ENCODE measurements at regions not wholly inside any gene's neighbourhood (a gene's known extent, or its start where the extent isn't known, plus 50 kb on each side); places are given as distances from the start of the nearest gene placed in this dataset.

DNA sequence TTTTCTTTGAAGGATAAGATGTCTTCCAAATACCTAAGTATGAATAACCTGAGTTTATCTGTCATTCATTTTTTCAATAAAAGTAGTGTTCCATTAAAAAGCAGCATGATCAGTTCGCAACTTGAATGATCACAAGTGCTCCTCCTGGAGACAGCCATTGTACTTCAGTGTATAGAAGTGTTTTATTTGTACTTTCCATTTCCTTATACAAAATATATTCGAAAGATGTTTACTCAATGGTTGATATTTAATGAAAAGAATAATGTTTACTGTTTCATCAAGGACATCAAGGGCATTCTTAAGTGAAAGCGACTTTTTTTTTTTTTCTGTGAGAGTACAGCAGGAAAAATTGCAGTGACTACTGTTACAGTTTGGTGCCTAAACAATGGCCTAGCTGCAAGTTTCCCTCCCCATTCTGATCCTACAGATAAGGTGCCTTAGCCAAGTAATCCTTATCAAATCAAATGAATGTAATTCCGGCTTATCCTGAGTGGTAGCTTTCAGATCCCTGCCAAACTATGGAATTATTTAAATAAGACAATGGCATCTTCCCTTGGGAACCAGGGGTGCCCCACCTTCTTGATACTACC is 69.0 kb upstream of the IL15 start (continued):
- TF ChIP-seq SMAD4 (CRISPR knock-in tag; IDR thresholded peaks at IDR 0.05): no peak
- TF ChIP-seq, protein P1, sequence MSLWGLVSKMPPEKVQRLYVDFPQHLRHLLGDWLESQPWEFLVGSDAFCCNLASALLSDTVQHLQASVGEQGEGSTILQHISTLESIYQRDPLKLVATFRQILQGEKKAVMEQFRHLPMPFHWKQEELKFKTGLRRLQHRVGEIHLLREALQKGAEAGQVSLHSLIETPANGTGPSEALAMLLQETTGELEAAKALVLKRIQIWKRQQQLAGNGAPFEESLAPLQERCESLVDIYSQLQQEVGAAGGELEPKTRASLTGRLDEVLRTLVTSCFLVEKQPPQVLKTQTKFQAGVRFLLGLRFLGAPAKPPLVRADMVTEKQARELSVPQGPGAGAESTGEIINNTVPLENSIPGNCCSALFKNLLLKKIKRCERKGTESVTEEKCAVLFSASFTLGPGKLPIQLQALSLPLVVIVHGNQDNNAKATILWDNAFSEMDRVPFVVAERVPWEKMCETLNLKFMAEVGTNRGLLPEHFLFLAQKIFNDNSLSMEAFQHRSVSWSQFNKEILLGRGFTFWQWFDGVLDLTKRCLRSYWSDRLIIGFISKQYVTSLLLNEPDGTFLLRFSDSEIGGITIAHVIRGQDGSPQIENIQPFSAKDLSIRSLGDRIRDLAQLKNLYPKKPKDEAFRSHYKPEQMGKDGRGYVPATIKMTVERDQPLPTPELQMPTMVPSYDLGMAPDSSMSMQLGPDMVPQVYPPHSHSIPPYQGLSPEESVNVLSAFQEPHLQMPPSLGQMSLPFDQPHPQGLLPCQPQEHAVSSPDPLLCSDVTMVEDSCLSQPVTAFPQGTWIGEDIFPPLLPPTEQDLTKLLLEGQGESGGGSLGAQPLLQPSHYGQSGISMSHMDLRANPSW (CRISPR knock-in tag; conservative IDR thresholded peaks at IDR 0.05; ENCODE audit: low read depth): no peak
- no peak for TF ChIP-seq FOXK1 (CRISPR knock-in tag; IDR thresholded peaks at IDR 0.05)
- TF ChIP-seq TCF7 (CRISPR knock-in tag; IDR thresholded peaks at IDR 0.05; ENCODE audit: low read depth): no peak
- TF ChIP-seq E2F5 (CRISPR knock-in tag; IDR thresholded peaks at IDR 0.05): no peak
- no peak for TF ChIP-seq ZNF671 (CRISPR knock-in tag; IDR thresholded peaks at IDR 0.05)
- TF ChIP-seq ZBTB21 (CRISPR knock-in tag; IDR thresholded peaks at IDR 0.05; ENCODE audit: borderline replicate concordance): no peak
- no peak for TF ChIP-seq PREB (CRISPR knock-in tag; IDR thresholded peaks at IDR 0.05; ENCODE audit: borderline replicate concordance)
- no peak for TF ChIP-seq NR3C1 (CRISPR knock-in tag; conservative IDR thresholded peaks at IDR 0.05; ENCODE audit: low read depth)
- TF ChIP-seq PRRX2 (CRISPR knock-in tag; IDR thresholded peaks at IDR 0.05): no peak

DNA sequence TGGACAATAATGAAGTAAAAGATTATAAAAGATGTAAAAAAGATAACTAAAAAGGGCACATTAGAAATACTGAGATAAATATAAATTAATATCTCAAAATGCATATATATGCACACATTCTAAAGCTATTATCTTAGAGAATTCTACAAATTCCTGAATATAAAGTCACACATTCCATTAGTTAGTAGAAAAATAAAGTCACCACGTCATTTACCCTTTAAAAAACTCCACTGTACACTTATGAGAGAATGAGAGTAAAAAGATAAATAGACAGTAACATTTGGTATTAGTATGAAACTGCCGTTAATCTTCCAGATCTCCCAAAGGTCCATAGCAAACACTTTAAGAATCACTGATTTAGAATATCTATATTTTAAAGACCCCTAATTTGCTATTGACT is 67.2 kb upstream of the IL15 start:
- ChIA-PET CTCF (no interaction called here), POLR2A (no interaction called here)
- Mint-ChIP-seq H3K36me3 (no peaks in the 10 kb centered on the region), H3K27me3 (ENCODE audit: low read depth) (no peaks in the 10 kb centered on the region), H3K9me3 (no peaks in the 10 kb centered on the region), H3K27ac (no peak overlapping the region), H3K4me3 (no peak overlapping the region), H3K4me1 (peaks cover 5% of the 10 kb centered on the region)
- TF ChIP-seq, protein P1 (CRISPR knock-in tag; conservative IDR thresholded peaks at IDR 0.05; ENCODE audit: low read depth): no peak
- TF ChIP-seq GABPB1 (CRISPR knock-in tag; IDR thresholded peaks at IDR 0.05): no peak
- TF ChIP-seq KAT7 (CRISPR knock-in tag; IDR thresholded peaks at IDR 0.05; ENCODE audit: borderline replicate concordance): no peak
- TF ChIP-seq NFE2L1 (CRISPR knock-in tag; IDR thresholded peaks at IDR 0.05): no peak
- no peak for DNase-seq (ENCODE audit: low spot score)
- ATAC-seq: no peak

- ATAC-seq (no peak), DNase-seq (ENCODE audit: low spot score) (no peak)
- ChIA-PET POLR2A (no interaction called here), CTCF (no interaction called here)
- TF ChIP-seq TEAD1 (CRISPR knock-in tag; IDR thresholded peaks at IDR 0.05): no peak
- no peak for TF ChIP-seq NFE2L1 (CRISPR knock-in tag; IDR thresholded peaks at IDR 0.05)
- Mint-ChIP-seq H3K27ac (no peak overlapping the region), H3K9me3 (no peaks in the 10 kb centered on the region), H3K4me1 (peaks cover 5% of the 10 kb centered on the region), H3K36me3 (no peaks in the 10 kb centered on the region), H3K4me3 (no peak overlapping the region), H3K27me3 (ENCODE audit: low read depth) (no peaks in the 10 kb centered on the region)
Measured at GRCh38 chr4:141570290-141570689, 66.1 kb upstream of the IL15 start.

Data from WTC11 (cell line).